ENCODE measurements at regions not wholly inside any gene's neighbourhood (a gene's known extent, or its start where the extent isn't known, plus 50 kb on each side); places are given as distances from the start of the nearest gene placed in this dataset.

- no peak for DNase-seq
Observed at GRCh38 chr14:58785701-58786100, 147.9 kb downstream of the DACT1 start.

GRCh38 chr14:58787592-58787991, 149.8 kb downstream of the DACT1 start:
- DNase-seq: no peak

DNA sequence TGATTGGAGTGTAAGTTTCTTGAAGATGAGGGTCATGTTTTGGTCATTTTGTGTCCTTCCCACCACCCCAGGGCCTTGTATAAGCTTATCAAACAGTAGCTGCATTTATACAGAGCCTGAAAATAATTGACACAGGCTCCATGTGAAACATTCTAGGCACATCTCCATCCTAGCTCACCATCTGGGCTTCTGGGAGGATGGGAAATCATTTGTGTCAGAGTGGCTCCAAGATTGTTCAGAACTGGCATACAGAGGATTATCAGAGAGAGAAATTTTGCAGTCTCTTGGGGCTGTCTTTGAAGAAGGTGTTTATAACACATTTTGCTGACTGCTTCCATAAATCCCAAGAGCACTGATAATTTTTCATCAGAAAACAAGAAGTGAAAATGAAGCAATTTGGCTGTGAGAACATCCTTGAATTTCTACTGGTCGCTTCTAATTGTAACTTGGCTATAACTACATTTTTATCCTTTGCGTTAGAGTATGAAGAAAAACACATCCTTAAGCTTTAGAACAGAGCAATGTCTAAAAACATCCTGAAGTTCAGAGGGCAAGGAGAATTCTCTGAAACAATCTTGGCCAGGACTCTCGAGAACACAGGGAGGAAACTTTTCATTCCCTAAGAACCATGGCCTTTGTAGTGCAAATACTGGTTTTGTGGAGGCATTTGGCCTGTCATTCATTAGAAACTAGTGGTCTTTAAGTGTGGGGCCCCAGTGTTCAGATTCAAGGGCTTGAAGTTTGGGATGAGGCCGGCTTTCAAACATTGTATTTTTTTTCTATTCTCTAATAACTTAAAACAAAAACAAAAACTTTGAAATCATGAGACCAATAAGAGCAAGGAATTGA, 151.1 kb downstream of the DACT1 start:
- DNase-seq: no peak

- no peak for DNase-seq
Observed at GRCh38 chr14:58789736-58790135, 152.0 kb downstream of the DACT1 start.

GRCh38 chr14:58792416-58792815, 154.7 kb downstream of the DACT1 start:
- DNase-seq: no peak

DNA sequence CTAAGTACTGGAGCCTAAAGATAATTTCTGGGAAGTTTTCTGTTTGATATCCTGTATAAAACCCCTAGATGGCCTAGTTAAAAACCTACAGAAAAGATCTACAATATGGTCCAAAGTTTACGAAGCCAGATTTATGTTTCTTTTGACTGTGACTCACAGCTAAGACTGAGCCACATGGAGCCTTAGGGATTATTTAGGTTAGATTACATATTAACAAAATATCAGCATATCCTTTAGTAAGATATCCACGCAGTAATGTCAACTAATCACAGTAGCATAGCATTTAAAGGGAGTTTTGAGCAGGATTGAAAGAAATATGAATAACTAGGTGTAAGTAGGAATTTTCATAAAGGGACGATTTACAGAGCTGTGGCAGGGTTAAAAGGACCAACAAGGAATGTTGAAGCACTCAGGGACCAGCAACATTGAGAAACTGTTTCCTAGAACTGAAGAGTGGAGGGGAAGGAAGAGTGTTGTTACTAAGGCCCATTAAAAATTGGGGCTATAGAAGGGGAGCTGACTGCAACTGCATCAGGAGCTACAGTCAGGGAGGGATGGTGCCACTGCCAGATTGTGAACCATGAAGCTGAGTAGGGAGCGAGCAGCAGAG, 155.5 kb downstream of the DACT1 start:
- no peak for DNase-seq

DNA sequence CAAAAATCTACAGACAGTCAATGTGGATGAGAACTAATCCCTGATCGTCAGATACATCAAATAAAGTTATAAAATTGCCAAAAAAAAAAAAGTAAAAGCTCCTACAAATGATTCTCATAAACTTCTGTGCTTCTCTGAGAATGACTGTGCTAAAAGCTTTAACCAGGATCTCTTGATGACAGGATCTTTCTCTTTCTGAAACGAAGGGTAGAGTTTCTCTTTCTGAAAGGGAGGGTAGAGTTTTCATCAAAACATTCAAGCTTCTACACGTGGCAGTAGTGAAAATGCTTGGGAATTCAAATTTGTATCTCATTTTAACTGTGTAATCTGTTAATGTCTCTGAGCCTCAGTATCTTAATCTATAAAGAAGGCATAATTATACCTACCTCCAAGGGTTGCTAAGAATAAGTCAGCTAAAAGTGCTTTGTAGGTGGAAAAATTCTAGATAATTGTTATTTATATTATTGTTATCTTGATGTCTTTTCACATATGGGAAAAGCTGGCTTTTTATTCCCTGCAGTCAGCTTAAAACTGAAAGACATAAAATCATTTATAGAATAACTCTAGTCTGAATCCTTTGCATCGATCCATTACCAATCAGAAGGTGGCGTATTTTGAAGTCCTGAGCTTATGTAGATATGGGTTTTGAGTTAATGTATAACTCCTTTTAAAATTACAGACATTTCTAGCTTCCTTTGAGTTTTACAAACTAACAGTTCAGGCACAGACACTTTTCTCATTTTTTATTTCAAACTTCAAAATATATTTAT, 157.4 kb downstream of the DACT1 start:
- no peak for DNase-seq

- no peak for DNase-seq
Observed at GRCh38 chr14:58796242-58797009, 158.7 kb downstream of the DACT1 start.

DNA sequence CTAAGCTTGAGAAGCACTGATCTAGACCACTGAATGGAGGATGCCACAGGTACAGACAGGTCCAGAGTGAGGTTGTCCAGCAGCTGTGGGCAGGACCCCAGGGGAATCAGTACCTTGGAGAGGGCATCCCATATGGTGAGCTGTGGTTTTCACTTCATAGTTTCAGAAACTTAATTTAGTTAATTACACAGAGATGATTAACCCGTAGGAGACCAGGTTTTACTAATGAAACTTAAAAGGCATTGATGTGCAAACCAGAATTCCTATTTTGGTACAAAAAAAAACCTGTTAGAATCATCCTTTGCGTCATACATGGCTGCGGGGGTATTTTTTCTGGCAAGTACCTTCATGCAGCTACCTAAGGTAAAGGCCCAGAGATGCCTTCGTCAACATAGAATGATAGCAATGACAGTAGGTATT, 159.3 kb downstream of the DACT1 start:
- no peak for DNase-seq

DNA sequence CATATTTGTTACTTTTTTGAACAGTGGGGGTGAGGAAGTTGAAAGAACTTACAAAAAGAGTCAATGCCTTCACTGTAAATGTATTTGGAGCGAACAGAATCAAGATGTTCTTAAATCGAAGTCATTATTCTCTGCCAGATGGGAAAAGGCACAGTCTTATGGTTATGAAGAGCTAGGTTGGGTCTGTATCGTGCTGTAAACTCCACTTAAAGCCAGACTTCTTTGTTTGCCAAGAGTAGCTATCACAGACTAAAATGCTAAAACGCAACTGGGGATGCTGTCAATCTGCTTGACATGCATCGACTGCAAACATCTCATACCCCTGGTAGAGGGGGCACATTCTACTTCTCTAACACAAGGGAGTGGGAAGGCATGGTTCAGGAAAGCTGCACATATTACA, 160.4 kb downstream of the DACT1 start:
- no peak for DNase-seq

DNA sequence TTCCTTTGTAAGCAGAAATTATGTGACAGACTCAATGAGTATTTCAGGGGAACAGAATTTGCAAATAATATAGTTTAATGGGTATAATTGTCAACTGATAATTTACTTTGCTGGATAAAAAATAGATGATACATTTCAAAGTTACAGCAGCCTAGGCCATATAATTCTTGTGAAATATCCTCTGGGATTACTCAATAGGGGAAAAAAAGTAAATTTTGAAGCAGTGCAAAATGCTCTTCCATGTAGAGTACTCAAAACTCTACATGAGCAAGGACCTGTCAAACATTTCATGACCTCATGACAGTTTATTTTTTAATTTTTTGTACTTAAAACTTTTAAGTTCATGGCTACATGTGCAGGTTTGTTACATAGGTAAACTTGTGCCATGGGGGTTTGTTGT, 163.3 kb downstream of the DACT1 start:
- DNase-seq: no peak

DNA sequence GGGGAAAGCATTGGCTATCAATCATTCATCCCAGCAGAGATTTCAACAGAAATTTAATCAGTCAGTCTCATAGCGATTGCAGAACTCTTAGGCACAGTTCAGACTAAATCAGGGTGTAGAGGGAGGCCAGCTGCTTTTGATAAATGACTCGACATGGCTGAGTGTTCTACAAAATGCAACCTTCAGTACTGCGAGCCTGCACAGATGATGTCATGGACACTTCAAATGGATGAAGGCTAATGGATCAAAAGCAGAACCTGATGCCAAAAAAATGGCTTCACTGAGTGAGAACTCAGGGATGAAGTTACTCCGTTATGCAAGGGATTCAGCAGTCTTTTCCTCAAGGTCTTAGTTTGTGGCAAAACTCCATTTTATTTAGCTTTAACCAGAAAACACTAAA, 167.3 kb downstream of the DACT1 start:
- no peak for DNase-seq

GRCh38 chr14:58805605-58806409, 168.0 kb downstream of the DACT1 start:
- no peak for DNase-seq

- no peak for DNase-seq
Observed at GRCh38 chr14:58807191-58807590, 169.4 kb downstream of the DACT1 start.

GRCh38 chr14:58808828-58809227, 171.1 kb downstream of the DACT1 start:
- DNase-seq: no peak

DNA sequence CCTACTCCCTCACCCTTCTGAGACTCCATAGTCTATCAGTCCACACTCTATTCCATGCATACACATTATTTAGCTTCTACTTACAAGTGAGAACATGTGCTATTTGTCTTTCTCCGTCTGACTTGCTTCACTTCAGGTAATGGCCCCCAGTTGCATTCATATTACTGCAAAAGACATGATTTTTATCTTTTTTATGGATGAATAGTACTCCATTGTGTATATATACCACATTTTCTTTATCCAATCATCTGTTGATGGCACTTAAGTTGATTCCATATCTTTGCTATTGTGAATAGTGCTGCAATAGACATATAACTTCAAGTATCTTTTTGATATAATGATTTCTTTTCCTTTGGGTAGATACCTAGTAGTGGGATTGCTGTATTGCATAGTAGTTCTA, 171.8 kb downstream of the DACT1 start:
- no peak for DNase-seq

GRCh38 chr14:58812050-58812910, 174.5 kb downstream of the DACT1 start:
- DNase-seq: no peak

- DNase-seq: no peak
Observed at GRCh38 chr14:58813745-58814144, 176.0 kb downstream of the DACT1 start.

DNA sequence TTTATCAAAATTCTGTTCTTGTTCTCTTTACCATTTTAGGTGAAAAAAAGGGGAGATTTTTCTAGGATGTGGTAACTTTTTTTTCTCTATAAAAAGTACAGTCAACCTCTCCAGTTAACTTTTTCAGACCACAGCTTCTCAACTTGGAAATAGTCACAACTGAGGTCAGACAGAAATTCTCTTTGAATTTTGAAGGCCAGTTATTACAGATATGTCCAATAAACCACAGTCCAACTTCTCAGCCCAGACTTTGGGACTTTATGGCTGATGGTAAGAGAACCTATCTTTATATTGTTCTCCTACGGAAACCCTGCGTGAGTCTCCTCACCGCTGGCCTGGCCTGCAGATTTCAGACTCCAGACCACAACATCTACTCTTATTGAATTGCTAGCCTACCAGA, 176.7 kb downstream of the DACT1 start:
- DNase-seq: no peak

DNA sequence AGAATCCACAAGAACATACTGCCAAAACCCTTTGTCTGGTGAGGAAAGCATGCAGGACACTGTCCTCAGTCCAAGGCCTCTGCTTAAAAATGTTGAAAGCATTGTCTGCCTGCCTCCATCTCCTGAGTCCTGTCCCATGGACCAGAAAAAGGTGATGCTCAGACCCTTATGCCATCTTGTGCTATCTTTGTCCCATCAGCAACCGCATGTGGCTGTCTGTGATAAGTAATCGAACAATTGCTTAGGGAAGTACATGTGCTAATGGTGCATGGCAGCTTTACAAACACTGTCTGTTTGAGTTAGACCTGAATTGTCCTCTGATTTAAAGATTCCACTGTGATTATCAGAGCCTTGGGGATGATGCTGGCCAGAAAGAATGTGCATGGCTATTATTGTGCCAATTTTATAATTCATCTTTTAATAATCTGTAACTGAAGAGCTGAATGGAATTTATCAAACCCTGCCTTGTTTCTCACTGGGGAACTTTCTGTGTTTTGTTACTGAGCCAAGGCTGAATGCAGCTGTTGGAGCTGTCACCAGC, 177.5 kb downstream of the DACT1 start:
- no peak for DNase-seq

GRCh38 chr14:58815794-58816193, 178.0 kb downstream of the DACT1 start:
- DNase-seq: no peak
